ENCODE measurements at regions not wholly inside any gene's neighbourhood (a gene's known extent, or its start where the extent isn't known, plus 50 kb on each side); places are given as distances from the start of the nearest gene placed in this dataset.

- Mint-ChIP-seq H3K36me3 (ENCODE audit: insufficient read depth, unreplicated experiment) (no peaks in the 10 kb centered on the region), H3K4me3 (ENCODE audit: low read depth, unreplicated experiment) (no peak overlapping the region), H3K27ac (ENCODE audit: unreplicated experiment) (no peak overlapping the region), H3K4me1 (ENCODE audit: low read depth, unreplicated experiment) (no peaks in the 10 kb centered on the region), H3K27me3 (ENCODE audit: unreplicated experiment) (peaks cover 64% of the 10 kb centered on the region), H3K9me3 (ENCODE audit: low read depth, unreplicated experiment) (peaks cover 4% of the 10 kb centered on the region)
- no TSS peak for BruUV-seq (replicated peaks)
- CTCF ChIA-PET: no interaction called here
- intact Hi-C loops (cut with micrococcal nuclease; ENCODE audit: unreplicated experiment): no loop called here
- no peak for TF ChIP-seq CTCF (IDR thresholded peaks at IDR 0.05; ENCODE audit: unreplicated experiment)
- no peak for DNase-seq
Observed at GRCh38 chr14:101616202-101616601, 54.9 kb downstream of the DIO3 start.

DNA sequence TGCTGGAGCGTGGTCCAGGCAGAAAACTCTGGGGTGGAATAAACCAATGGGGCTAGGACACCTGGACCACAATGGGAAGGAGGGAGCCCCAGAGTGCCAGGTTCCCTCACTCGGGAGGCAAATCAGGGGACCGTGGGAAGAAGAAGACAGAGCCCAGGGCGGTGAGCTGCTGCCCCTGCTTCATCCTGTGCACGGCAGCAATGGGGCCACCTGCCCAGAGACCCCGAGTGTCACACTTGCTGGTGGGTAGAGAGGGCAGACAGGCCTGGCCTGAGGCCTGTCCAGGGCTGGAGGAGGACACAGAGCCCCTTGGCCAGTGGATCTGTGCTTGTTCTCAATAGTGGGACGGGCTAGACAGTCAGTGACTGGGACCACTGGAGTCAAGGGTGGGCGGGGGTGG is 58.2 kb downstream of the DIO3 start:
- Mint-ChIP-seq H3K36me3 (ENCODE audit: insufficient read depth, unreplicated experiment) (no peaks in the 10 kb centered on the region), H3K27me3 (ENCODE audit: unreplicated experiment) (peaks cover 46% of the 10 kb centered on the region), H3K4me1 (ENCODE audit: low read depth, unreplicated experiment) (no peaks in the 10 kb centered on the region), H3K27ac (ENCODE audit: unreplicated experiment) (no peak overlapping the region), H3K4me3 (ENCODE audit: low read depth, unreplicated experiment) (no peak overlapping the region), H3K9me3 (ENCODE audit: low read depth, unreplicated experiment) (peaks cover 2% of the 10 kb centered on the region)
- intact Hi-C loops (cut with micrococcal nuclease; ENCODE audit: unreplicated experiment): no loop called here
- BruUV-seq (replicated peaks): no TSS peak
- CTCF ChIA-PET: no interaction called here
- no peak for TF ChIP-seq CTCF (IDR thresholded peaks at IDR 0.05; ENCODE audit: unreplicated experiment)
- no peak for DNase-seq

DNA sequence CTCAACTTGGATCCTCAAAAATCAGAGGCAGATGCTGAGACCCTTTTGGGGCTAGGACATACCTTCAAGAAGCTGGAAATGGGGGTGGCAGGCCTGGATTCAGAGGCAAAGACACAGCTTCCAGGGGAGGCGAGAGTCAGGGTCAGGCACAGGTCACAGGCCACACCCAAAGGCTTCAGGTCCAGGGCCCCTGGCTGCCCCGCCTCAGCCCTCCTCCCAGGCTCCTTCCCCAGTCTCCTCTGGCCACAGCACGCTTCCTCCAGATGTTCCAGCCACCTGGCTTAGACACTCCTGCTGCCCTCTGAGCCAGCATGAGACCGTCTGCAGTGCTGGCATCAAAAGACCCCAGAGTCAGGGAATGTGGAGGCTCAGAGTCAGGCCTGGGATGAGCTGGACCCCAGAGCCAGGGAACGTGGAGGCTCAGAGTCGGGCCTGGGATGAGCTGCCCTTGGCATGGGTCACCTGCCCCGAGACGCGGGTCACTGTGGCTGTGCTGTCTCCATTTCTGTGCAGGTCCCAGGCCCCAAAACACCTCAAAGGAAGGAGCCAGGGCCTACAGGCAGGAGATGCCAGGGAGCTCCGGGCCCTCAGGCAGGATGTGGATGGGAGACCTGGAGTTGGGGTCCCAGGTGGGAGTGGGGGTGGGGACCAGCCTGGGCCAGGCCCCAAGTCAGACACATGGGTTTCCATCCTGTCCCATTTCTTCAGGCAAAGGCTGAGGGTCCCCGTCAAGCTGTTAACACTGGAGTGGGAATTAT is 58.9 kb downstream of the DIO3 start:
- Mint-ChIP-seq H3K27ac (ENCODE audit: unreplicated experiment) (no peak overlapping the region), H3K4me3 (ENCODE audit: low read depth, unreplicated experiment) (no peak overlapping the region), H3K36me3 (ENCODE audit: insufficient read depth, unreplicated experiment) (no peaks in the 10 kb centered on the region), H3K27me3 (ENCODE audit: unreplicated experiment) (peaks cover 38% of the 10 kb centered on the region), H3K4me1 (ENCODE audit: low read depth, unreplicated experiment) (no peaks in the 10 kb centered on the region), H3K9me3 (ENCODE audit: low read depth, unreplicated experiment) (peaks cover 2% of the 10 kb centered on the region)
- intact Hi-C loops (cut with micrococcal nuclease; ENCODE audit: unreplicated experiment): loop anchor here (10.0 kb wide), 1 partner anchor 375 kb away; no protein-coding TSS in a partner anchor
- no peak for DNase-seq
- CTCF ChIA-PET: no interaction called here
- TF ChIP-seq CTCF (IDR thresholded peaks at IDR 0.05; ENCODE audit: unreplicated experiment): no peak
- no TSS peak for BruUV-seq (replicated peaks)

- CTCF ChIA-PET: no interaction called here
- H3K4me3 Mint-ChIP-seq (ENCODE audit: low read depth, unreplicated experiment): no peak overlapping the region
- no peak for TF ChIP-seq CTCF (IDR thresholded peaks at IDR 0.05; ENCODE audit: unreplicated experiment)
- DNase-seq: no peak
- H3K27me3 Mint-ChIP-seq (ENCODE audit: unreplicated experiment): peaks cover 29% of the 10 kb centered on the region
- intact Hi-C loops (cut with micrococcal nuclease; ENCODE audit: unreplicated experiment): loop anchor here (10.0 kb wide), 1 partner anchor 376 kb away; no protein-coding TSS in a partner anchor
- no peaks in the 10 kb centered on the region for H3K36me3 Mint-ChIP-seq (ENCODE audit: insufficient read depth, unreplicated experiment)
- no peaks in the 10 kb centered on the region for H3K9me3 Mint-ChIP-seq (ENCODE audit: low read depth, unreplicated experiment)
- H3K27ac Mint-ChIP-seq (ENCODE audit: unreplicated experiment): no peak overlapping the region
- no TSS peak for BruUV-seq (replicated peaks)
- no peaks in the 10 kb centered on the region for H3K4me1 Mint-ChIP-seq (ENCODE audit: low read depth, unreplicated experiment)
Observed at GRCh38 chr14:101620821-101621785, 59.8 kb downstream of the DIO3 start.
